ENCODE measurements at regions not wholly inside any gene's neighbourhood (a gene's known extent, or its start where the extent isn't known, plus 50 kb on each side); places are given as distances from the start of the nearest gene placed in this dataset.

DNA sequence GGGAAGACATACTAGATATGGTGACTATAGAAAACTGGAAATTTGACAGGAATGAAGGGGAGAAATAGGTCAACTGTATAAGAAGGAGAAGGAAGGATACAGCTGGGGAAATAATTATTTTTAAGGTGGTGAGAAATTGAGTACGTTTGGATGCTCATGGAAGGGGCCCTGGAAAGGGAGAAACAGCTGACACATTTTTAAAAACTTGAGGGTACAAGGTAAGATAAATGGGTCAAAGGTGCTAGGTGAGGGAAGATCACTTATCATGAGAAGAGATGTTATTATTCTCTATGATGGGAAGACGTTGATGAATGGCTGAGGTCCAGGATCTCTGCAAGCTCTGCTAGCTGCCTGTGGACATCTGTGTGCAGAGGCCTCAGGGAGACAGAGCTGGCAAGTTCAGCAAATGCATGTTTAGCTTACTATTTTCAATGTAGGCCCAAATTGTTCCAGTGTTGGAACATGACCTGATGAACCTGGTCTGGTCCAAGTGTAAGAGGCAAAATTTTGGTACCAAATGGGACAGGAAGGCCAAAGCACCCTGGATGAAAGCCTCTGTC, 181.7 kb downstream of the MTRR start:
- Histone ChIP-seq H3K9ac (ENCODE audit: low read length) (no peak overlapping the region), H4K20me1 (ENCODE audit: insufficient read depth, low read length) (no peaks in the 10 kb centered on the region), H3K79me2 (ENCODE audit: insufficient read depth, low read length) (no peaks in the 10 kb centered on the region), H3K4me1 (ENCODE audit: insufficient read depth, low read length, severe bottlenecking) (no peaks in the 10 kb centered on the region), H3K9me3 (ENCODE audit: low read length) (no peaks in the 10 kb centered on the region), H3K9me2 (ENCODE audit: low read depth, low read length) (no peaks in the 10 kb centered on the region), H3K27ac (ENCODE audit: low read depth, low read length, poor library complexity, severe bottlenecking) (no peak overlapping the region), H3K36me3 (ENCODE audit: insufficient read depth, low read length) (no peaks in the 10 kb centered on the region), H2AFZ (ENCODE audit: low read length) (no peak overlapping the region), H3K27me3 (ENCODE audit: insufficient read depth, low read length) (no peaks in the 10 kb centered on the region), H3K4me3 (ENCODE audit: low read depth, low read length, poor library complexity, severe bottlenecking) (no peak overlapping the region), H3K4me2 (ENCODE audit: low read length) (no peak overlapping the region), H3F3A (ENCODE audit: insufficient read depth, low read length) (no peaks in the 10 kb centered on the region)
- TF ChIP-seq CTCF (IDR thresholded peaks at IDR 0.05; ENCODE audit: low read length) (no peak), EZH2 (IDR thresholded peaks at IDR 0.05; ENCODE audit: borderline replicate concordance, low read length) (no peak)

DNA sequence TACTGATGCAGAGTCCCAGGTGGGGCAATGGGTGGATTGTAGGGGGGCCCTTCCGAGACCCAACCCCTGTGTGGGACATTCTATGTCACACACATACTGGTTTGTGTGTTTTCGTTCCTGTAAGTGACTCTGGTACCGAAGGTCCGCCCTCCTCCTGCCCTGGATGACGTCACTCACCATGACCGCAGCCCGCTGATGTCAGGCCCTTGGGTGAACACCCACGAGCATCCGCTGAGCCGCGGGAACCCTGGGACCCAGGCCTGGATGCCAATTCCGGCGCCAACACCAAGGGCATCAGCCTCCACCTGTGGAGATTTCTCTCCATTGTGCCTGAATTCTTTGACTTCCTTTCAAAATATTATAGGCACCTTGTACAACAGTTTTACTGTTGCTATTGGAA, 184.3 kb downstream of the MTRR start:
- H3K4me2 ChIP-seq (ENCODE audit: low read length): no peak overlapping the region
- no peak overlapping the region for H3K9ac ChIP-seq (ENCODE audit: low read length)
- no peak overlapping the region for H2AFZ ChIP-seq (ENCODE audit: low read length)
- no peaks in the 10 kb centered on the region for H3K27me3 ChIP-seq (ENCODE audit: insufficient read depth, low read length)
- H3K36me3 ChIP-seq (ENCODE audit: insufficient read depth, low read length): no peaks in the 10 kb centered on the region
- H3K27ac ChIP-seq (ENCODE audit: low read depth, low read length, poor library complexity, severe bottlenecking): no peak overlapping the region
- H4K20me1 ChIP-seq (ENCODE audit: insufficient read depth, low read length): no peaks in the 10 kb centered on the region
- H3K9me3 ChIP-seq (ENCODE audit: low read length): no peaks in the 10 kb centered on the region
- H3K4me3 ChIP-seq (ENCODE audit: low read depth, low read length, poor library complexity, severe bottlenecking): no peak overlapping the region
- no peaks in the 10 kb centered on the region for H3K79me2 ChIP-seq (ENCODE audit: insufficient read depth, low read length)
- H3K9me2 ChIP-seq (ENCODE audit: low read depth, low read length): no peaks in the 10 kb centered on the region
- TF ChIP-seq CTCF (IDR thresholded peaks at IDR 0.05; ENCODE audit: low read length) (no peak), EZH2 (IDR thresholded peaks at IDR 0.05; ENCODE audit: borderline replicate concordance, low read length) (no peak)
- no peaks in the 10 kb centered on the region for H3F3A ChIP-seq (ENCODE audit: insufficient read depth, low read length)
- H3K4me1 ChIP-seq (ENCODE audit: insufficient read depth, low read length, severe bottlenecking): no peaks in the 10 kb centered on the region

DNA sequence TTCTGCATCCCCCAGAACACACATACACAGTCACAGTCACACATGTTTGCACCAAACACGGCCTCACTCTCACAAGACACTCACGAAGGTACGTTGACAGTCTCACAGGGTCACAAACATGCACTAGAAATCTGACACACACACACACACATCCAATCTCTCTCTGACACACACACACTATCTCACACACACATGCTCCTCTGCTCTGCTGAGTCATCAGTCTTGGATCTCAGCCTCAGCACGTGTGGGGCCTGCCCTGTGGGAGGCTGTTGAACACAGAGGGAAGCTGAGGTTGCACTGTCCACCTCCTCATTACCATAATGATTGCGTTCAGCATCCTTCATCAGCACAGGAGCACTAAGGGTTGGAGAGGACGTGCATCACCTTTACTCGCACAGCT, 188.8 kb downstream of the MTRR start:
- Histone ChIP-seq H3K4me3 (ENCODE audit: low read depth, low read length, poor library complexity, severe bottlenecking) (no peak overlapping the region), H3K9me3 (ENCODE audit: low read length) (no peaks in the 10 kb centered on the region), H3K4me1 (ENCODE audit: insufficient read depth, low read length, severe bottlenecking) (no peaks in the 10 kb centered on the region), H3K9ac (ENCODE audit: low read length) (no peak overlapping the region), H3K4me2 (ENCODE audit: low read length) (no peak overlapping the region), H3K36me3 (ENCODE audit: insufficient read depth, low read length) (no peaks in the 10 kb centered on the region), H3K9me2 (ENCODE audit: low read depth, low read length) (no peaks in the 10 kb centered on the region), H3K27me3 (ENCODE audit: insufficient read depth, low read length) (no peaks in the 10 kb centered on the region), H3K27ac (ENCODE audit: low read depth, low read length, poor library complexity, severe bottlenecking) (no peak overlapping the region), H3K79me2 (ENCODE audit: insufficient read depth, low read length) (no peaks in the 10 kb centered on the region), H2AFZ (ENCODE audit: low read length) (no peak overlapping the region), H3F3A (ENCODE audit: insufficient read depth, low read length) (no peaks in the 10 kb centered on the region), H4K20me1 (ENCODE audit: insufficient read depth, low read length) (no peaks in the 10 kb centered on the region)
- no peak for TF ChIP-seq CTCF (IDR thresholded peaks at IDR 0.05; ENCODE audit: low read length)
- TF ChIP-seq EZH2 (IDR thresholded peaks at IDR 0.05; ENCODE audit: borderline replicate concordance, low read length): no peak

All from OCI-LY1 (cell line).